K562 (cell line): ENCODE measurements at regions not wholly inside any gene's neighbourhood (a gene's known extent, or its start where the extent isn't known, plus 50 kb on each side); places are given as distances from the start of the nearest gene placed in this dataset.

Experiments used
- BRCA1 ChIP-seq, 2 experiments: fragments of 450-650 bp in 1 of 2; sonication (generic) in 1 of 2; formaldehyde crosslinking in 1 of 2; IDR thresholded peaks; 2 replicates each; pipeline versions ENCODE4 v1.5.0 to v1.6.1; 2017 to 2020; ENCODE audit warnings: mild to moderate bottlenecking in 1 of 2, missing genetic modification reagents in 1 of 2
- ESRRB ChIP-seq: fragments of 250-450 bp; sonication (Bioruptor Pico); IDR thresholded peaks from 2 replicates; pipeline ENCODE4 v1.5.0; 2020; ENCODE audit warnings: mild to moderate bottlenecking, moderate library complexity, borderline replicate concordance
- ETV6 ChIP-seq, 3 experiments: fragments of 150-350 bp in 1 of 3; sonication (generic) in 1 of 3; formaldehyde crosslinking in 1 of 3; IDR thresholded peaks; 2 replicates each; pipeline versions ENCODE4 v1.6.1 to v1.8.0; 2014 to 2022; ENCODE audit warnings: borderline replicate concordance in 2 of 3, low read depth in 2 of 3, antibody characterized with exemption in 1 of 3, low read length in 1 of 3, mild to moderate bottlenecking in 1 of 3, missing genetic modification reagents in 1 of 3
- KAT7 ChIP-seq: sonication (generic); formaldehyde crosslinking; IDR thresholded peaks from 2 replicates; pipeline ENCODE4 v1.8.0; 2022; ENCODE audit warnings: missing genetic modification reagents, mild to moderate bottlenecking, borderline replicate concordance
- NFXL1 ChIP-seq: fragments of 450-650 bp; formaldehyde crosslinking; IDR thresholded peaks from 2 replicates; pipeline ENCODE4 v1.4.0; 2021; ENCODE audit warnings: mild to moderate bottlenecking
- NR2C2 ChIP-seq, 2 experiments: fragments of 200-800 bp in 1 of 2; sonication (Bioruptor generic) in 1 of 2; sonication (generic) in 1 of 2; formaldehyde crosslinking in 1 of 2; IDR thresholded peaks; 2 replicates each; pipeline versions ENCODE4 v1.6.1 to v1.8.0; 2016 to 2022; ENCODE audit warnings: mild to moderate bottlenecking in 1 of 2, missing compliant biosample characterization in 1 of 2, missing genetic modification characterization in 1 of 2, missing genetic modification reagents in 1 of 2
- SOX6 ChIP-seq: fragments of 450-650 bp; IDR thresholded peaks from 2 replicates; pipeline ENCODE4 v1.6.1; 2014; ENCODE audit warnings: mild to moderate bottlenecking
- TF ChIP-seq, protein P1 (sequence below), 3 experiments: IDR thresholded peaks in 2 of 3; conservative IDR thresholded peaks in 1 of 3; 2 replicates each; pipeline ENCODE4 v1.5.1; 2011 to 2012; ENCODE audit warnings: low read length in 3 of 3, mild to moderate bottlenecking in 3 of 3, control low read depth in 2 of 3, improper control_type of control experiment in 1 of 3, inconsistent platforms in 1 of 3, low read depth in 1 of 3, mixed read lengths in 1 of 3, moderate library complexity in 1 of 3; ENCODE audit not compliant: insufficient read depth in 2 of 3
- TF ChIP-seq, protein P2 (sequence below): IDR thresholded peaks from 3 replicates; pipeline ENCODE4 v1.6.1; 2011; ENCODE audit warnings: borderline replicate concordance, mild to moderate bottlenecking, moderate library complexity; ENCODE audit not compliant: insufficient read length; ENCODE audit errors: extremely low read depth

DNA sequence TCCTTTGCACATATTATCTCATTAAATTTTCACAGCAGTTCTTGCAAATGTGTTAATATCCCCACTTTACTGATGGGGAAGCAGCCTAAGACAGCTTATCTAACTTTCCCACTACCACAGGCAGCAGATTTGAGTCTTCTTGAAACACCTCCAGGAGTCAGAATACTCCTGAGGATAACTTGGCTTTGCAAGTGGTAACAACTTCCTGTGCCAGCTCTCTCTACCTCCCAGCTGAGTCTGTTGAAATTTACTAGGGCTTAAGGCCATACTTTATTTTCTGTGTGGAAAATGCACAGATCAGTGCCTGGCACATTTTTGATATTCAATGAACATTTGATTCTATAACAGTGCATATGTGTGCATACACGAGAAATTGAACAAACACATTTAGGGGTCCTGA is 136.1 kb upstream of the COBL start:
- TF ChIP-seq BRCA1 (IDR thresholded peaks at IDR 0.05) (no peak), BRCA1 (CRISPR knock-in tag; IDR thresholded peaks at IDR 0.05) (no peak), NR2C2 (CRISPR knock-in tag; IDR thresholded peaks at IDR 0.05) (no peak), NR2C2 (tag; IDR thresholded peaks at IDR 0.05) (no peak), KAT7 (CRISPR knock-in tag) (no peak), NFXL1 (no peak), ETV6 (IDR thresholded peaks at IDR 0.05; ENCODE audit: borderline replicate concordance in 1 of 2, low read depth in 2 of 2, low read length in 1 of 2) (no peak), ETV6 (CRISPR knock-in tag; IDR thresholded peaks at IDR 0.05; ENCODE audit: borderline replicate concordance) (no peak), ESRRB (CRISPR knock-in tag) (no peak), SOX6 (no peak)
- TF ChIP-seq, protein P1, sequence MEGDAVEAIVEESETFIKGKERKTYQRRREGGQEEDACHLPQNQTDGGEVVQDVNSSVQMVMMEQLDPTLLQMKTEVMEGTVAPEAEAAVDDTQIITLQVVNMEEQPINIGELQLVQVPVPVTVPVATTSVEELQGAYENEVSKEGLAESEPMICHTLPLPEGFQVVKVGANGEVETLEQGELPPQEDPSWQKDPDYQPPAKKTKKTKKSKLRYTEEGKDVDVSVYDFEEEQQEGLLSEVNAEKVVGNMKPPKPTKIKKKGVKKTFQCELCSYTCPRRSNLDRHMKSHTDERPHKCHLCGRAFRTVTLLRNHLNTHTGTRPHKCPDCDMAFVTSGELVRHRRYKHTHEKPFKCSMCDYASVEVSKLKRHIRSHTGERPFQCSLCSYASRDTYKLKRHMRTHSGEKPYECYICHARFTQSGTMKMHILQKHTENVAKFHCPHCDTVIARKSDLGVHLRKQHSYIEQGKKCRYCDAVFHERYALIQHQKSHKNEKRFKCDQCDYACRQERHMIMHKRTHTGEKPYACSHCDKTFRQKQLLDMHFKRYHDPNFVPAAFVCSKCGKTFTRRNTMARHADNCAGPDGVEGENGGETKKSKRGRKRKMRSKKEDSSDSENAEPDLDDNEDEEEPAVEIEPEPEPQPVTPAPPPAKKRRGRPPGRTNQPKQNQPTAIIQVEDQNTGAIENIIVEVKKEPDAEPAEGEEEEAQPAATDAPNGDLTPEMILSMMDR (IDR thresholded peaks at IDR 0.05 in 2 of 3, conservative IDR thresholded peaks at IDR 0.05 in 1 of 3; ENCODE audit: insufficient read depth in 2 of 3, low read depth in 1 of 3, low read length in 3 of 3) = no peak
- TF ChIP-seq, protein P2, sequence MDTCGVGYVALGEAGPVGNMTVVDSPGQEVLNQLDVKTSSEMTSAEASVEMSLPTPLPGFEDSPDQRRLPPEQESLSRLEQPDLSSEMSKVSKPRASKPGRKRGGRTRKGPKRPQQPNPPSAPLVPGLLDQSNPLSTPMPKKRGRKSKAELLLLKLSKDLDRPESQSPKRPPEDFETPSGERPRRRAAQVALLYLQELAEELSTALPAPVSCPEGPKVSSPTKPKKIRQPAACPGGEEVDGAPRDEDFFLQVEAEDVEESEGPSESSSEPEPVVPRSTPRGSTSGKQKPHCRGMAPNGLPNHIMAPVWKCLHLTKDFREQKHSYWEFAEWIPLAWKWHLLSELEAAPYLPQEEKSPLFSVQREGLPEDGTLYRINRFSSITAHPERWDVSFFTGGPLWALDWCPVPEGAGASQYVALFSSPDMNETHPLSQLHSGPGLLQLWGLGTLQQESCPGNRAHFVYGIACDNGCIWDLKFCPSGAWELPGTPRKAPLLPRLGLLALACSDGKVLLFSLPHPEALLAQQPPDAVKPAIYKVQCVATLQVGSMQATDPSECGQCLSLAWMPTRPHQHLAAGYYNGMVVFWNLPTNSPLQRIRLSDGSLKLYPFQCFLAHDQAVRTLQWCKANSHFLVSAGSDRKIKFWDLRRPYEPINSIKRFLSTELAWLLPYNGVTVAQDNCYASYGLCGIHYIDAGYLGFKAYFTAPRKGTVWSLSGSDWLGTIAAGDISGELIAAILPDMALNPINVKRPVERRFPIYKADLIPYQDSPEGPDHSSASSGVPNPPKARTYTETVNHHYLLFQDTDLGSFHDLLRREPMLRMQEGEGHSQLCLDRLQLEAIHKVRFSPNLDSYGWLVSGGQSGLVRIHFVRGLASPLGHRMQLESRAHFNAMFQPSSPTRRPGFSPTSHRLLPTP = no peak
